HepG2 (cell line): ENCODE measurements at regions not wholly inside any gene's neighbourhood (a gene's known extent, or its start where the extent isn't known, plus 50 kb on each side); places are given as distances from the start of the nearest gene placed in this dataset.

ENCODE experiments used
- ATAC-seq: fragments of 200-7000 bp; cut with Tn5 transposase; 3 replicates; pipeline ENCODE4 v1.9.1; 2020; ENCODE audit warnings: mild to moderate bottlenecking, moderate library complexity
- BruUV-seq: library from RNA; stranded (reverse); fragments of 400-500 nt; replicated peaks from 2 replicates; lab custom pipeline; 2021; lab: Mats Ljungman, UMichigan
- CTCF ChIA-PET: fragments of 300-600 bp; formaldehyde crosslinking; extraction: SDS; loops from one replicate; lab custom pipeline; 2021; ENCODE audit warnings: low total read pairs, inconsistent platforms, low intra/inter-chr PET ratio; lab: Yijun Ruan, JAX
- POLR2A ChIA-PET: fragments of 350-600 bp; sonication (Branson Sonifier 250); formaldehyde crosslinking; loops from one replicate; lab custom pipeline; 2020; ENCODE audit warnings: antibody characterized with exemption, inconsistent platforms; lab: Yijun Ruan, JAX
- DNase-seq: peaks from one replicate; pipeline ENCODE4 v3.0.0-alpha.2; 2015; ENCODE audit warnings: low spot score
- FAIRE-seq: peaks from 3 replicates; lab custom pipeline; 2011; peaks lifted over from hg19 to GRCh38; lab: Jason Lieb, UNC
- H2AFZ ChIP-seq: one replicate; pipeline ENCODE4 v1.6.1; 2011; ENCODE audit warnings: low read length, inconsistent platforms
- H3K27ac ChIP-seq: fragments of 300-600 bp; 3 replicates; pipeline ENCODE4 v1.8.0; 2011; ENCODE audit warnings: mixed run types, mild to moderate bottlenecking, mixed read lengths, low read length, inconsistent platforms; ENCODE audit not compliant: insufficient read depth; ENCODE audit errors: extremely low read length
- H3K27me3 ChIP-seq, 2 experiments: fragments of 200-600 bp in 1 of 2; 2 replicates in 1 of 2; 3 replicates in 1 of 2; pipeline versions ENCODE4 v1.6.0 to v1.8.0; 2011; ENCODE audit warnings: low read length in 2 of 2, mild to moderate bottlenecking in 2 of 2, moderate library complexity in 2 of 2, inconsistent platforms in 1 of 2; ENCODE audit not compliant: insufficient read depth in 2 of 2, control insufficient read depth in 1 of 2
- H3K36me3 ChIP-seq, 2 experiments: fragments of 200-600 bp in 1 of 2; replicated peaks in 1 of 2; 2 replicates in 1 of 2; 3 replicates in 1 of 2; pipeline versions ENCODE4 v1.5.1 to v1.8.0; 2011; ENCODE audit warnings: low read length in 2 of 2, inconsistent platforms in 1 of 2; ENCODE audit not compliant: insufficient read depth in 2 of 2, control insufficient read depth in 1 of 2
- H3K4me1 ChIP-seq: 2 replicates; pipeline ENCODE4 v1.5.1; 2012; ENCODE audit warnings: low read length, inconsistent platforms; ENCODE audit not compliant: insufficient read depth
- H3K4me2 ChIP-seq: 2 replicates; pipeline ENCODE4 v1.6.0; 2011; ENCODE audit warnings: low read depth, low read length, inconsistent platforms
- H3K4me3 ChIP-seq, 3 experiments: fragments of 200-600 bp in 1 of 3; sonication (generic), shearing (Covaris generic) in 1 of 3; replicated peaks in 1 of 3; 2 replicates each; pipeline ENCODE4 v1.5.1; 2011 to 2016; ENCODE audit warnings: low read length in 3 of 3, inconsistent platforms in 2 of 3, low read depth in 2 of 3, mild to moderate bottlenecking in 2 of 3, control low read depth in 1 of 3, mixed read lengths in 1 of 3; ENCODE audit not compliant: insufficient read depth in 1 of 3
- H3K79me2 ChIP-seq: one replicate; pipeline ENCODE4 v1.6.1; 2011; ENCODE audit warnings: low read length, inconsistent platforms; ENCODE audit not compliant: insufficient read depth
- H3K9ac ChIP-seq: 2 replicates; pipeline ENCODE4 v1.6.0; 2011; ENCODE audit warnings: mild to moderate bottlenecking, low read depth, low read length, inconsistent platforms; ENCODE audit not compliant: insufficient read depth
- H3K9me3 ChIP-seq: 2 replicates; pipeline ENCODE4 v1.5.1; 2012; ENCODE audit warnings: mild to moderate bottlenecking, low read length
- H4K20me1 ChIP-seq: 2 replicates; pipeline ENCODE4 v1.6.0; 2011; ENCODE audit warnings: inconsistent platforms, mild to moderate bottlenecking, low read length, moderate library complexity; ENCODE audit not compliant: insufficient read depth
- CBX1 ChIP-seq: IDR thresholded peaks from one replicate; pipeline ENCODE4 v1.6.1; 2016; ENCODE audit warnings: antibody characterized with exemption, low read depth
- FOXO1 ChIP-seq: sonication (generic); formaldehyde crosslinking; IDR thresholded peaks from 2 replicates; pipeline ENCODE4 v1.4.0; 2020; ENCODE audit warnings: missing genetic modification reagents
- GATAD2A ChIP-seq: IDR thresholded peaks from 2 replicates; pipeline ENCODE4 v1.6.1; 2016
- HMG20A ChIP-seq: IDR thresholded peaks from 2 replicates; pipeline ENCODE4 v1.6.1; 2016; ENCODE audit warnings: borderline replicate concordance
- HOXA3 ChIP-seq: sonication (generic); formaldehyde crosslinking; IDR thresholded peaks from 2 replicates; pipeline ENCODE4 v1.5.0; 2020; ENCODE audit warnings: missing genetic modification reagents
- KDM1A ChIP-seq: IDR thresholded peaks from 2 replicates; pipeline ENCODE4 v1.6.1; 2016; ENCODE audit warnings: missing compliant biosample characterization
- MED1 ChIP-seq: sonication (generic); formaldehyde crosslinking; IDR thresholded peaks from 2 replicates; pipeline ENCODE4 v1.4.0; 2020; ENCODE audit warnings: missing genetic modification reagents
- MIXL1 ChIP-seq: IDR thresholded peaks from 2 replicates; pipeline ENCODE4 v1.6.1; 2016
- NONO ChIP-seq, 2 experiments: fragments of 450-650 bp in 1 of 2; sonication (generic) in 1 of 2; formaldehyde crosslinking in 1 of 2; IDR thresholded peaks in 1 of 2; conservative IDR thresholded peaks in 1 of 2; 2 replicates each; pipeline versions ENCODE4 v1.6.1 to v1.8.0; 2017 to 2022; ENCODE audit warnings: mild to moderate bottlenecking in 1 of 2, missing genetic modification reagents in 1 of 2, moderate library complexity in 1 of 2
- POLR2G ChIP-seq: fragments of 200-400 bp; formaldehyde crosslinking; IDR thresholded peaks from 2 replicates; pipeline ENCODE4 v1.6.1; 2018; ENCODE audit warnings: mild to moderate bottlenecking, low read depth, low read length, moderate library complexity
- SALL1 ChIP-seq: sonication (generic); formaldehyde crosslinking; IDR thresholded peaks from 2 replicates; pipeline ENCODE4 v1.8.0; 2022; ENCODE audit warnings: mild to moderate bottlenecking, missing genetic modification reagents
- STAG1 ChIP-seq: sonication (generic); formaldehyde crosslinking; IDR thresholded peaks from 2 replicates; pipeline ENCODE4 v1.4.0; 2020; ENCODE audit warnings: missing genetic modification reagents
- TEAD3 ChIP-seq: optimal IDR thresholded peaks from 2 replicates; pipeline ENCODE3; 2016; ENCODE audit warnings: borderline replicate concordance
- TRIM24 ChIP-seq: sonication (generic); formaldehyde crosslinking; IDR thresholded peaks from 2 replicates; pipeline ENCODE4 v1.8.0; 2022; ENCODE audit warnings: mild to moderate bottlenecking, missing genetic modification reagents
- ZEB1 ChIP-seq: IDR thresholded peaks from 2 replicates; pipeline ENCODE4 v1.6.1; 2012; ENCODE audit warnings: mild to moderate bottlenecking, low read depth, inconsistent platforms; ENCODE audit not compliant: insufficient replicate concordance
- ZKSCAN8 ChIP-seq: IDR thresholded peaks from 2 replicates; pipeline ENCODE4 v1.6.1; 2016; ENCODE audit warnings: borderline replicate concordance, missing genetic modification reagents, missing compliant biosample characterization
- ZNF501 ChIP-seq: sonication (generic); formaldehyde crosslinking; IDR thresholded peaks from 2 replicates; pipeline ENCODE4 v1.5.1; 2020; ENCODE audit warnings: mild to moderate bottlenecking, moderate library complexity, missing genetic modification reagents
- ZNF788 ChIP-seq: sonication (generic); formaldehyde crosslinking; IDR thresholded peaks from 2 replicates; pipeline ENCODE4 v1.5.0; 2020; ENCODE audit warnings: mild to moderate bottlenecking, missing genetic modification reagents, borderline replicate concordance
- ZNF792 ChIP-seq: IDR thresholded peaks from 2 replicates; pipeline ENCODE4 v1.6.1; 2016
- WGBS: methylation state at CpG from one replicate; pipeline ENCODE4 v1.1.6; 2017; ENCODE audit warnings: low lambda C conversion rate; 5-methylcytosine and 5-hydroxymethylcytosine counted together
- in situ Hi-C: cut with HindIII; loops from 2 replicates; pipeline ENCODE4 v1.10.0; 2017; ENCODE audit warnings: low pct_unique_long_range_greater_than_20kb; ENCODE audit not compliant: extremely low pct_ligation_motif_present
- intact Hi-C: fragments of 100-400 bp; cut with micrococcal nuclease; formaldehyde crosslinking; loops from one replicate; pipeline ENCODE4 v1.10.0; 2022; ENCODE audit not compliant: unreplicated experiment
- TF ChIP-seq, protein P1 (sequence below): IDR thresholded peaks from 2 replicates; pipeline ENCODE4 v1.4.0; 2020; ENCODE audit warnings: mild to moderate bottlenecking, missing genetic modification reagents
- TF ChIP-seq, protein P2 (sequence below): sonication (generic); formaldehyde crosslinking; IDR thresholded peaks from 2 replicates; pipeline ENCODE4 v1.4.0; 2020; ENCODE audit warnings: missing genetic modification reagents

DNA sequence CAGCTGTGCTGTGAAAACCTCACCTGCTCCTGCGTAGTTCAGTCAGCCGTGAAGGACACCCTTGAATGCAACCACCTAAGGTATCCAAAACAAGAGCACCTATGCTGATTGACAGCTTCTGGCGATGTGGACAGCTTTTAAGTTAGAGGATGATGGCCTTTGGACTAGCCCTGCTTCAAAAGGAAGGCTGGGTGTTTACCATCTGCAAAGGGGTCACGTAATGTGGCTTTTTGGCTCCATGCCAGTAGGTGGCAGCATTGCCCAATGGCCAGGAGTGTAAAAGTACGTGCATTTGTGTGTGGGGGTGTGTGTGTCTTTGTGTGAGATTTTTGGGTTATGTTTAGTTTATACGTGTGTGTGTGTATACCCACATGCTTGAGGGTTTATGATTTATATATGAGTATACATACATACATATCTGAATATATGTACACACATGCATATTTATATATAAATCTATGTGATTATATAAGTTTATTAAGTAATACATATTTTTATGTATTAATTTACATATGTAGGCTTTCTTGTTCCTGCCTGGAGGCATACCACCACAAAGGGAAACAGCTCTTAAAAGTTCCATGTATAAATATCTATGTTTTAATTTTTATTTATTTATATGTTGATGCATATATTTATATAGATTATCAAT lies 236.3 kb upstream of the ANKRD30A start:
- in situ Hi-C loops, result loop anchor here (10.0 to 25.0 kb wide), 3 partner anchors 598 to 1654 kb away; no protein-coding TSS in a partner anchor
- no TSS peak for BruUV-seq
- H3K4me1 ChIP-seq, result peaks cover 16% of the 10 kb centered on the region
- H3K79me2 ChIP-seq, result no peaks in the 10 kb centered on the region
- H3K9me3 ChIP-seq, result no peaks in the 10 kb centered on the region
- no peaks in the 10 kb centered on the region for H3K36me3 ChIP-seq
- DNase-seq (peak; percentile 89), FAIRE-seq (peak; percentile 94), ATAC-seq (peak; percentile 99)
- no peak overlapping the region for H3K4me2 ChIP-seq
- H3K4me3 ChIP-seq, result no peak overlapping the region
- no peak overlapping the region for H2AFZ ChIP-seq
- no peaks in the 10 kb centered on the region for H3K27me3 ChIP-seq
- no peaks in the 10 kb centered on the region for H4K20me1 ChIP-seq
- intact Hi-C loops, result loop anchor here (5.0 to 10.0 kb wide), 4 partner anchors 863 to 1894 kb away; partner anchors contain the start of gene ZNF25
- POLR2A ChIA-PET, result no interaction called here
- 3% methylated on average over 5 of the region's 6 CpGs for WGBS
- no peak overlapping the region for H3K9ac ChIP-seq
- H3K27ac ChIP-seq, result no peak overlapping the region
- CTCF ChIA-PET, result interaction anchor here (1.2 kb wide), 1 partner anchor 606 kb away, joined by 8 read pairs; no protein-coding TSS in a partner anchor
- TF ChIP-seq ZKSCAN8 (CRISPR knock-in tag), result peak; percentile 69; the same call in 1 of the 2 replicates
- peak; percentile 78; the same call in 1 of the 2 replicates for TF ChIP-seq MIXL1
- TF ChIP-seq TEAD3 (CRISPR knock-in tag), result peak; percentile 81
- 0 out of 2 replicates have a peak, but pooled peaks have one; percentile 54 for TF ChIP-seq KDM1A (CRISPR knock-in tag)
- no peak for TF ChIP-seq POLR2G
- no peak for TF ChIP-seq TRIM24 (CRISPR knock-in tag)
- no peak for TF ChIP-seq NONO (IDR thresholded peaks at IDR 0.05)
- 0 out of 2 replicates have a peak, but pooled peaks have one; percentile 43 for TF ChIP-seq NONO (CRISPR knock-in tag; conservative IDR thresholded peaks at IDR 0.05)
- TF ChIP-seq CBX1, result peak; percentile 40
- peak; percentile 81 for TF ChIP-seq STAG1 (CRISPR knock-in tag)
- peak; percentile 78 for TF ChIP-seq ZEB1
- 0 out of 2 replicates have a peak, but pooled peaks have one; percentile 49 for TF ChIP-seq ZNF501
- TF ChIP-seq HMG20A (CRISPR knock-in tag), result peak; percentile 62; the same call in 1 of the 2 replicates
- peak; percentile 69 for TF ChIP-seq GATAD2A
- TF ChIP-seq HOXA3, result peak; percentile 31; the same call in 1 of the 2 replicates
- peak; percentile 94 for TF ChIP-seq SALL1 (CRISPR knock-in tag)
- TF ChIP-seq FOXO1 (CRISPR knock-in tag), result peak; percentile 97
- peak; percentile 53; the same call in 1 of the 2 replicates for TF ChIP-seq MED1 (CRISPR knock-in tag)
- peak; percentile 28; the same call in 1 of the 2 replicates for TF ChIP-seq ZNF792
- TF ChIP-seq, protein P1, sequence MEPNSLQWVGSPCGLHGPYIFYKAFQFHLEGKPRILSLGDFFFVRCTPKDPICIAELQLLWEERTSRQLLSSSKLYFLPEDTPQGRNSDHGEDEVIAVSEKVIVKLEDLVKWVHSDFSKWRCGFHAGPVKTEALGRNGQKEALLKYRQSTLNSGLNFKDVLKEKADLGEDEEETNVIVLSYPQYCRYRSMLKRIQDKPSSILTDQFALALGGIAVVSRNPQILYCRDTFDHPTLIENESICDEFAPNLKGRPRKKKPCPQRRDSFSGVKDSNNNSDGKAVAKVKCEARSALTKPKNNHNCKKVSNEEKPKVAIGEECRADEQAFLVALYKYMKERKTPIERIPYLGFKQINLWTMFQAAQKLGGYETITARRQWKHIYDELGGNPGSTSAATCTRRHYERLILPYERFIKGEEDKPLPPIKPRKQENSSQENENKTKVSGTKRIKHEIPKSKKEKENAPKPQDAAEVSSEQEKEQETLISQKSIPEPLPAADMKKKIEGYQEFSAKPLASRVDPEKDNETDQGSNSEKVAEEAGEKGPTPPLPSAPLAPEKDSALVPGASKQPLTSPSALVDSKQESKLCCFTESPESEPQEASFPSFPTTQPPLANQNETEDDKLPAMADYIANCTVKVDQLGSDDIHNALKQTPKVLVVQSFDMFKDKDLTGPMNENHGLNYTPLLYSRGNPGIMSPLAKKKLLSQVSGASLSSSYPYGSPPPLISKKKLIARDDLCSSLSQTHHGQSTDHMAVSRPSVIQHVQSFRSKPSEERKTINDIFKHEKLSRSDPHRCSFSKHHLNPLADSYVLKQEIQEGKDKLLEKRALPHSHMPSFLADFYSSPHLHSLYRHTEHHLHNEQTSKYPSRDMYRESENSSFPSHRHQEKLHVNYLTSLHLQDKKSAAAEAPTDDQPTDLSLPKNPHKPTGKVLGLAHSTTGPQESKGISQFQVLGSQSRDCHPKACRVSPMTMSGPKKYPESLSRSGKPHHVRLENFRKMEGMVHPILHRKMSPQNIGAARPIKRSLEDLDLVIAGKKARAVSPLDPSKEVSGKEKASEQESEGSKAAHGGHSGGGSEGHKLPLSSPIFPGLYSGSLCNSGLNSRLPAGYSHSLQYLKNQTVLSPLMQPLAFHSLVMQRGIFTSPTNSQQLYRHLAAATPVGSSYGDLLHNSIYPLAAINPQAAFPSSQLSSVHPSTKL (CRISPR knock-in tag), result peak; percentile 87
- TF ChIP-seq ZNF788 (CRISPR knock-in tag), result peak; percentile 65
- TF ChIP-seq, protein P2, sequence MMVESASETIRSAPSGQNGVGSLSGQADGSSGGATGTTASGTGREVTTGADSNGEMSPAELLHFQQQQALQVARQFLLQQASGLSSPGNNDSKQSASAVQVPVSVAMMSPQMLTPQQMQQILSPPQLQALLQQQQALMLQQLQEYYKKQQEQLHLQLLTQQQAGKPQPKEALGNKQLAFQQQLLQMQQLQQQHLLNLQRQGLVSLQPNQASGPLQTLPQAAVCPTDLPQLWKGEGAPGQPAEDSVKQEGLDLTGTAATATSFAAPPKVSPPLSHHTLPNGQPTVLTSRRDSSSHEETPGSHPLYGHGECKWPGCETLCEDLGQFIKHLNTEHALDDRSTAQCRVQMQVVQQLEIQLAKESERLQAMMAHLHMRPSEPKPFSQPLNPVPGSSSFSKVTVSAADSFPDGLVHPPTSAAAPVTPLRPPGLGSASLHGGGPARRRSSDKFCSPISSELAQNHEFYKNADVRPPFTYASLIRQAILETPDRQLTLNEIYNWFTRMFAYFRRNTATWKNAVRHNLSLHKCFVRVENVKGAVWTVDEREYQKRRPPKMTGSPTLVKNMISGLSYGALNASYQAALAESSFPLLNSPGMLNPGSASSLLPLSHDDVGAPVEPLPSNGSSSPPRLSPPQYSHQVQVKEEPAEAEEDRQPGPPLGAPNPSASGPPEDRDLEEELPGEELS (CRISPR knock-in tag), result peak; percentile 78
